ENCODE measurements at regions not wholly inside any gene's neighbourhood (a gene's known extent, or its start where the extent isn't known, plus 50 kb on each side); places are given as distances from the start of the nearest gene placed in this dataset.

- no peaks in the 10 kb centered on the region for H3K36me3 ChIP-seq (ENCODE audit: control insufficient read depth, insufficient read depth, low read length)
- H3K27ac ChIP-seq (ENCODE audit: extremely low read depth, low read depth, low read length): no peak overlapping the region
- in situ Hi-C loops (cut with MboI) (no loop called here), intact Hi-C loops (cut with micrococcal nuclease) (no loop called here)
- ChIA-PET POLR2A (interaction anchor here (0.5 kb wide), 1 partner anchor 20 kb away, joined by 3 read pairs; no protein-coding TSS in a partner anchor), CTCF (ENCODE audit: low intra/inter-chr PET ratio) (no interaction called here)
- DNase-seq (ENCODE audit: extremely low read depth in 1 of 4, low spot score in 3 of 4) (no peak), ATAC-seq (no peak), FAIRE-seq (no peak)
- 43% methylated on average over 1 of the region's 2 CpGs for WGBS (ENCODE audit: insufficient coverage, low coverage, missing lambda C conversion rate)
- H3K4me3 ChIP-seq: no peak overlapping the region
- BruUV-seq (replicated peaks): no TSS peak
- H3K27me3 ChIP-seq (ENCODE audit: control insufficient read depth in 2 of 2, insufficient read depth in 2 of 2, low read length in 2 of 2): no peaks in the 10 kb centered on the region
- H3K9me3 ChIP-seq (replicated peaks; ENCODE audit: control insufficient read depth, insufficient read depth, low read depth, low read length): no peaks in the 10 kb centered on the region
- H2AFZ ChIP-seq (ENCODE audit: low read depth, low read length): no peak overlapping the region
- no peaks in the 10 kb centered on the region for H3K4me1 ChIP-seq (replicated peaks in 1 of 2; ENCODE audit: control insufficient read depth in 2 of 2, insufficient read depth in 2 of 2, low read length in 2 of 2)
- no peaks in the 10 kb centered on the region for H3K79me2 ChIP-seq (ENCODE audit: control insufficient read depth, insufficient read depth, low read length)
- no peak overlapping the region for H3K4me2 ChIP-seq (ENCODE audit: insufficient read depth, low read length)
- no peaks in the 10 kb centered on the region for H3K9me1 ChIP-seq (ENCODE audit: control insufficient read depth, insufficient read depth, low read length)
- H3K9ac ChIP-seq (ENCODE audit: insufficient read depth in 1 of 2, low read depth in 2 of 2, low read length in 2 of 2): no peak overlapping the region
- no peak for TF ChIP-seq ZNF407 (IDR thresholded peaks at IDR 0.05; ENCODE audit: low read depth)
- no peak for TF ChIP-seq E2F6 (IDR thresholded peaks at IDR 0.05; ENCODE audit: borderline replicate concordance in 1 of 2, extremely low read depth in 1 of 2, insufficient read depth in 1 of 2, insufficient read length in 1 of 2, low read depth in 1 of 2, low read length in 1 of 2, poor library complexity in 1 of 2, severe bottlenecking in 1 of 2)
- no peak for TF ChIP-seq TFAM (CRISPR knock-in tag; conservative IDR thresholded peaks at IDR 0.05)
- no peak for TF ChIP-seq ZNF766 (CRISPR knock-in tag; conservative IDR thresholded peaks at IDR 0.05)
- TF ChIP-seq ILK (tag; IDR thresholded peaks at IDR 0.05; ENCODE audit: borderline replicate concordance, low read depth): no peak
- no peak for TF ChIP-seq TFE3 (CRISPR knock-in tag; IDR thresholded peaks at IDR 0.05)
- TF ChIP-seq FOXK1 (CRISPR knock-in tag; IDR thresholded peaks at IDR 0.05; ENCODE audit: borderline replicate concordance): no peak
- TF ChIP-seq ESRRB (CRISPR knock-in tag; IDR thresholded peaks at IDR 0.05; ENCODE audit: borderline replicate concordance): no peak
- H4K20me1 ChIP-seq (replicated peaks; ENCODE audit: control insufficient read depth, insufficient read depth, low read length): no peaks in the 10 kb centered on the region
These were observed 493.5 kb upstream of the RGS6 start for GRCh38 chr14:71438684-71439083.

Measured in K562 (cell line).